ENCODE measurements at regions not wholly inside any gene's neighbourhood (a gene's known extent, or its start where the extent isn't known, plus 50 kb on each side); places are given as distances from the start of the nearest gene placed in this dataset.

DNA sequence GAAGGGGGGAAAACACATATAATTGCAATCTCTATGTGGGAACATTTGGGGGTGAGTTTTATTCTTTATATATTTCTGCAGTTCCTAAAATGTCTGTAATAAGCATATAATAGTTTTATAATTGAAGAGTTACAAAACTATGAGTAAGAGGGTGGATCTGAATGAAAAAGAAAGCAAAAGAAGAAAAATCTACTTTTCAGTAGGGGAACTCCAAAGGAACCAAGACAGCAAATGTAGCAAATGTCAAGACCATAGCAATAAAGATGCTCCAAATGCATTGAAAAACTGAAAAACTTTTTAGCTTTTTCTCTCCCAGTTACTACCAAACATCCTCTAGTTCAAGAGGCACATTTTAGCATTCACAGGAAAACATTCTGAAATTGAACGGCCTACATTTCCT, 434.8 kb downstream of the LMO4 start:
- DNase-seq (no peak), ATAC-seq (no peak)
- Mint-ChIP-seq H3K27ac (no peak overlapping the region), H3K9me3 (no peaks in the 10 kb centered on the region), H3K36me3 (ENCODE audit: low read depth) (no peaks in the 10 kb centered on the region), H3K27me3 (no peaks in the 10 kb centered on the region), H3K4me3 (no peak overlapping the region), H3K4me1 (peaks cover 3% of the 10 kb centered on the region)

DNA sequence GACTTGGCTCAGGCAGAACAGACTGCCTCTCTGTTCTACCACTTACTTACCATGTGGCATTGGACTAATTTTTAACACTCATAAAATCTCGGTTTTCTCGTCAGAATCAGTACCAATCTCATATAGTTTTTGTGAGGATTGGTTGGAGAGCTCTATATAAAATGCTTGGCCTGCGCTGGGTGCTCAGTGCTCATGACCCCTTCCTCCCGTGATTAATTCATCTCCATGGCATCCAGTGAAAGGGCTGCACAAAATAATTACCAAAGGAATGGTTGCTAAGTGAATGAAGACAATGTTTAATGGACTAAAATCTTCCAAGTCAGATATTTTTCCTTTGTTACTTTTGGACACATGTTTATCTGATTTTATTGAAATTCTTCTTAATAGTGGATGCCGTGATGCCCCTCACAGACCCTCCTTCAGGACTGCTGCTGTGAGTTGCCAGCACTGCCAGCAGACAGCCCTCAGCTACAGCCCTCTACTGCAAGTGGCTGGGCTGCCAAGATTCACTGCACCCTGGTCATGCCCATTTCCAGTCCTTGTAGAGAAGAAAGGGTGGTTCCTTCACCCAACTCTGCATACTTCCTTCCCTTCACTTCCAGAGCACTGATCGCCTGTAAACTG, 436.5 kb downstream of the LMO4 start:
- ATAC-seq (no peak), DNase-seq (no peak)
- Mint-ChIP-seq H3K4me1 (peaks cover 3% of the 10 kb centered on the region), H3K36me3 (ENCODE audit: low read depth) (no peaks in the 10 kb centered on the region), H3K27ac (no peak overlapping the region), H3K9me3 (no peaks in the 10 kb centered on the region), H3K4me3 (no peak overlapping the region), H3K27me3 (no peaks in the 10 kb centered on the region)

DNA sequence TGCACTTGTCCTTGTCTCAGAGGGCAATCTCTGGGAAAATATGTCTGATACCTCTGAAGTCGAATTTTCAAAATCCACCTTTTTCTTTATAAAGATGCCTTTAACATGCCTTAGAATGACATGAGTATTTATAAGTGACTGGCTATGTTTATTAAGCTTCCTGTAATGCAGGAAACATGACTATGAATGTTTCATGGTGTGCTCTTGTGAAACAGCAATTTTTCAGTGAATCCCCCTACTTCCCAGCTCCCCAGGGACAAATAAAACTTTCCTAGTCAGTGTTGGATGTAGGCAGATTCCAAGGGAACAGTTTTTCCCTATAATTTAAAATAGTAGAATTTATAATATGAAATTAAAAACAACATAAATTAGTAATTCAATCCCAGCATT, 437.0 kb downstream of the LMO4 start:
- H3K4me1 Mint-ChIP-seq: peaks cover 3% of the 10 kb centered on the region
- no peak for DNase-seq

DNA sequence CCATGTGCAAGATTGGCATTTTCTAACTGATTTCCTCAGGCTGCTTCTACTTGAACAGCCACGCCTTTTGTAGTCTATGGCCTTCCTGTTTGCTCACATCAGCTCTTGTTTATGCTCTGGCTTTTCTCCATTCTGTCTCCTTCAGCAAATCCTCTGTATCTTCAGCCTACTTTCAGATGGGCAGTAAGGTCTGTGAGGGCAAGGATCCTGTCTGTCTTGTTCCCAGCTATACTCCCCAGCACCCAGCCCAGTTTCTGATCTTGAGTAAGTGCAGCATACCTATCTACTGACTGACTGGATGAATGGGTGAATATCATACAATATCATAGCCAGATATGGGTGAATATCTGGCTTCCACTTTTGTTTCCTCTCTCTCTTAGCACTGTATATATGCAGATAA, 438.1 kb downstream of the LMO4 start:
- H3K4me3 Mint-ChIP-seq: no peak overlapping the region
- no peak for ATAC-seq
- H3K27ac Mint-ChIP-seq: no peak overlapping the region
- no peaks in the 10 kb centered on the region for H3K27me3 Mint-ChIP-seq
- DNase-seq: no peak
- H3K9me3 Mint-ChIP-seq: no peaks in the 10 kb centered on the region
- H3K4me1 Mint-ChIP-seq: peaks cover 3% of the 10 kb centered on the region
- no peaks in the 10 kb centered on the region for H3K36me3 Mint-ChIP-seq (ENCODE audit: low read depth)

More for the DNA sequence above, 437.0 kb downstream of the LMO4 start:
- Mint-ChIP-seq H3K36me3 (ENCODE audit: low read depth) (no peaks in the 10 kb centered on the region), H3K27me3 (no peaks in the 10 kb centered on the region), H3K9me3 (no peaks in the 10 kb centered on the region), H3K27ac (no peak overlapping the region), H3K4me3 (no peak overlapping the region)
- ATAC-seq: no peak

DNA sequence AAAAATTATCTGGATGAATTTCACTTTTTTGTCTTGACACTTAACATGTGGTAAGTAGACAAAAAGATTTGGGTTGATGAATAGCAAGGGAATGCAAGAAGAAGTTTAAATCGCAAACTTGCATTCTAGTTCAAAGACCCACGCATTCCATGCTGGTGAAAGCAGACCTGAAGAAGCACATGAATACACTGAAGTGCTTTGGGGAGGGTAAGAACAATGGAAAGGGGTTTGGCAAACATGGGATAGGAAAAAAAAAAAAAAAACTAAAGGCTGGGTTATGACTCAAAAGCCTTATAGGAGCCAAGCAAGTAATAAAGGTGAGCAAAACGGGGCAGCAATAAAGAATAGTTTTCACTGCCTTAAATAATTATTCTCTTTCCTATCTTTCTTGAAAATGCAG, 450.2 kb downstream of the LMO4 start:
- H3K4me3 Mint-ChIP-seq: no peak overlapping the region
- no peaks in the 10 kb centered on the region for H3K36me3 Mint-ChIP-seq (ENCODE audit: low read depth)
- H3K27me3 Mint-ChIP-seq: peaks cover 3% of the 10 kb centered on the region
- H3K27ac Mint-ChIP-seq: no peak overlapping the region
- DNase-seq: no peak
- no peaks in the 10 kb centered on the region for H3K4me1 Mint-ChIP-seq
- H3K9me3 Mint-ChIP-seq: no peaks in the 10 kb centered on the region
- no peak for ATAC-seq

DNA sequence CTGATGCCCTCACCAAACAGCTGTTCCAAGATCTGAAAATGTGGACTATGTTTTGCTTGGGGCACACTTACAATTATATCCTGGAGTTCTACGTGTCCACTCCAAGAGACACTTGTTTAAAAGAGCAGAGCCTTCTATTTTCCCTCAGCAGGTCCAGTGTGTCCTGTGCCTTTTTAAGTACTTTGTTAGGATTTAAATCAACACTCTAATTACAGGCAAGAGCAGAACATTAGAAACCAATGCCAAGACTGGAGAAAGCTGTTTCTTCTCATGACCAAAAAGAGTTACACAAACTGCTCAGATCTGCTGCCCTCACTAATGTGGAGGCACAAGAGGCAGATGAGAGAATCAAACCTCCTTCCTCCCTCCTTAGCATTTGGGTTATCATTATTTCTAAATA, 452.9 kb downstream of the LMO4 start:
- H3K4me3 Mint-ChIP-seq: no peak overlapping the region
- peaks cover 3% of the 10 kb centered on the region for H3K27me3 Mint-ChIP-seq

DNA sequence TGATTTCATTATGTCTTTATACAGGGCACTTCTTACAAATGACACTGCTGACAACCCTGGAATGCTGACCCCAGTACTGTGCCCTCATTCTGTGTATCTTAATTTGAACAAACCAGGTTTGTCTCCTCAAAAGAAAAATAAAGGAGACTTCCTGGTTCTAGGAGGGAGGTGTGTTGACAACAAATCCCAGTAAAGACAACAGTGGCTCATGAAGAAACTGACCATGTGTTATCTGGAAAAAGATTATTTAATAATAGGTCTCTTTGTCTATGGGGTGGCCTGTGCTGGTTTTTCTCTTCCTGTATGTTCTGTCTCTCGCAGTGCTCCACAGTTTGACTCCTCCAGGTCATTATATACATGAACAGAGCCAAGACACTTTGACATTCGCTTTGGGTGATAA, 454.6 kb downstream of the LMO4 start:
- ATAC-seq (no peak), DNase-seq (no peak)
- Mint-ChIP-seq H3K27me3 (no peaks in the 10 kb centered on the region), H3K4me1 (no peaks in the 10 kb centered on the region), H3K27ac (no peak overlapping the region), H3K4me3 (no peak overlapping the region), H3K36me3 (ENCODE audit: low read depth) (no peaks in the 10 kb centered on the region), H3K9me3 (no peaks in the 10 kb centered on the region)

More for the DNA sequence above, 452.9 kb downstream of the LMO4 start:
- ATAC-seq (no peak), DNase-seq (no peak)
- no peaks in the 10 kb centered on the region for H3K4me1 Mint-ChIP-seq
- no peaks in the 10 kb centered on the region for H3K9me3 Mint-ChIP-seq
- no peak overlapping the region for H3K27ac Mint-ChIP-seq
- H3K36me3 Mint-ChIP-seq (ENCODE audit: low read depth): no peaks in the 10 kb centered on the region

DNA sequence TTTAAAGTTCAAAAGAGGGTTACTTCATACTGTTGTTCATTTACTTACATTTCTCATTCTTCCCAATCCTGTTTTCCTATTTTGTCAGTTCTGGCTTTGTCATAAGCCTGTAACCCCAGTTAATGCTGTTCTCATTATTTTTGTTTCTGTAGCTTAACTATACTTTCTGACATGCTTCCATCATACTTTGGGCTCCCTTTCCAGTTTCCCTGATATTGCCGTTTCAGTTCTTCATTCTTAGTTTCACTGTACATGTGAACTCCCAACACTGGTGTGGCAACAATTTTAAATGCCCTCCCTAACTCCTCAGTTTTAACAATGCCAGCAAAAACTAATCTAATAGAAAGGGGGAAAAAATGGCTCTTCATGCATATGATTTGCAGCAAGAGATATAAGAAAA, 456.7 kb downstream of the LMO4 start:
- no peaks in the 10 kb centered on the region for H3K36me3 Mint-ChIP-seq (ENCODE audit: low read depth)
- H3K9me3 Mint-ChIP-seq: no peaks in the 10 kb centered on the region
- no peak overlapping the region for H3K4me3 Mint-ChIP-seq
- H3K27me3 Mint-ChIP-seq: no peaks in the 10 kb centered on the region
- H3K27ac Mint-ChIP-seq: no peak overlapping the region
- DNase-seq (no peak), ATAC-seq (no peak)
- no peaks in the 10 kb centered on the region for H3K4me1 Mint-ChIP-seq

DNA sequence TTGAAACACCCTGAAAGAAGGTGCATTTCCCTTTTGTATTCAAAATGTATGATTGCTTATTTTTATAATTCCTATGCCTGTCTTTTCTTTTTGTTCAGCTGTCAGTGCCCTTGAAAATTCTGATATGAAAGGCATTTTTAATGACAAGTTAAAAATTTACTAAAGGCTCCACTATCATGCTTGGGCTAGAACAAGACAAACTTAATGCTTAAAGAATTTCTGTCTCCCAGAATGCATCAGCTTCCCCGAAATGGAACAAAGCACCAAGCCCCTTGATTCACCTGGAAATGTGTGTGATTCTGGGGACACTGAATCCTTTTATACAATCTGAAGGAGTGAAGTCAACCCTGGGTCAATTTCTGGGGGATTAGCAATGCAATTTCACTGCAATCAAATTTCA, 457.5 kb downstream of the LMO4 start:
- DNase-seq: no peak
- no peak for ATAC-seq
- Mint-ChIP-seq H3K27me3 (no peaks in the 10 kb centered on the region), H3K27ac (no peak overlapping the region), H3K4me3 (no peak overlapping the region), H3K4me1 (no peaks in the 10 kb centered on the region), H3K9me3 (no peaks in the 10 kb centered on the region), H3K36me3 (ENCODE audit: low read depth) (no peaks in the 10 kb centered on the region)

DNA sequence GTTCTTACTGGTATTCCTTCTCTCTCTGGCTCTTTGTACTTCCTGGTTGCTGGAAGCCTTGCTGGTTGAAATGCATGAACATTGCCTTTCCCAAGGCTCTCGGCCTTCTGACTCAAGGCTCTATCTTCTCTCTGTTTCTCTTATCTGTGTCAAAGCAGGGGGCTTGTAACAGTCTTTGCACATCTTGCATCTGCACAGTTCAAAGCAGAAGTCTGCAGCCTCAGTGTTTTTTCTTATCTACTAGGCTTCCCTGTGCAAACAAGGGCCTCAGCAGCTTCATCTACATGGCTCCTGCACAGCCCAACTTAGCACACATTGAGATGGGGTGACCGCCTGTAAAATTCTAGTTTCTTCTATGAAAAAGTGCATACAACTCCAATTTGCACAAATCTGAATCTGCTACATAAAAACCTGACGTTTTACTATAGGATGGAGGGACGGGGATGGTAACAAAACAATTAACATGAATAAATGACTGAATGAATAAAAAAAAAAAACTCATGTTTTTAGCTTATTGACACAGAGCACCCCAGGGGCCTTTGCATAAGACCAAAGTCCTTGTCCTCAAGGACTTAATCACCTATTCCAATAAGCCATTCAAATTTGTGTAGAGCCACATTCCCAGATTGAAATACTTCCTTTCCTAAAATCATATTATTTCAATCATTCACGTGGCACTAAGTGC, 458.3 kb downstream of the LMO4 start:
- Mint-ChIP-seq H3K4me1 (no peaks in the 10 kb centered on the region), H3K9me3 (no peaks in the 10 kb centered on the region), H3K27ac (no peak overlapping the region), H3K4me3 (no peak overlapping the region), H3K27me3 (no peaks in the 10 kb centered on the region), H3K36me3 (ENCODE audit: low read depth) (no peaks in the 10 kb centered on the region)
- DNase-seq (no peak), ATAC-seq (no peak)

DNA sequence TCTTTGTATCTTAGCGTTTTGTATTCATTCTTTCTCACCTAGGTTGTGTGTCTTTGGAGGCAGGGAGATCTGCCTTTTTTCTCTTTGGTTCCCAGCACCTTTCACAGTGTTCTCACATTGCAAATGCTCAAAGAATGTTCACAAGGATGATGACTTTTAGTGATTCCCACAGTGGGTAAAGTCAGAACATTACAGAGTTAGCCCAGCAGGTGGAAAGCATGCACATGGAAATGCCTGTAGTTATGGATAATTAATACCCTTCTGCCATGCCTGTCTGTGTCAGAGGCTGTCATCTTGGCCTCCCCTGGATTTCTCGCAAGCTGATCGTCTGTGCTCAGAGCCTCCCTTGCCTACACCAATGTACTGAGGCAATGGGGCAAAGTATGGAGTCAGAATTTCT, 458.9 kb downstream of the LMO4 start:
- no peak for DNase-seq
- no peak for ATAC-seq
- no peak overlapping the region for H3K4me3 Mint-ChIP-seq
- no peak overlapping the region for H3K27ac Mint-ChIP-seq
- H3K27me3 Mint-ChIP-seq: no peaks in the 10 kb centered on the region
- no peaks in the 10 kb centered on the region for H3K9me3 Mint-ChIP-seq
- no peaks in the 10 kb centered on the region for H3K4me1 Mint-ChIP-seq
- H3K36me3 Mint-ChIP-seq (ENCODE audit: low read depth): no peaks in the 10 kb centered on the region

DNA sequence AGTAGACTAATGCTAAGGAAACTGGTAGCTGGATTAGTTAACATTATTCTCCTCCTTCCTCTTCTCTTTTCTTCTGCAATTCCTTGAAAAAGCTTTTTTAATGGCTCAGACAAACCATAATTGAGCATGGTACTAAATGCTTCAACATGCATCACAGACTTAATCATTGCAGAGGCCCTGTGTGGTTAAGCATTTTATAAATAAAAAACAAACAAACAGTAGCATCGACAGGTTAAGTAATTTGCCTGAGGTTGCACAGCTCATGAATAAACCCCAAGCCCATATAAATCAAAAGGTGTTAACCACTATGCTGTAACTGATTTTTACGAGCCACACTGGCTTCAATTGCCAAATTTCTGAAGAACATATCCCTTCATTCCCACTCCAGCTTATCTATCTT, 462.1 kb downstream of the LMO4 start:
- no peak overlapping the region for H3K4me3 Mint-ChIP-seq
- no peaks in the 10 kb centered on the region for H3K9me3 Mint-ChIP-seq
- no peaks in the 10 kb centered on the region for H3K36me3 Mint-ChIP-seq (ENCODE audit: low read depth)
- no peak overlapping the region for H3K27ac Mint-ChIP-seq
- DNase-seq (no peak), ATAC-seq (no peak)
- no peaks in the 10 kb centered on the region for H3K27me3 Mint-ChIP-seq
- H3K4me1 Mint-ChIP-seq: no peaks in the 10 kb centered on the region

DNA sequence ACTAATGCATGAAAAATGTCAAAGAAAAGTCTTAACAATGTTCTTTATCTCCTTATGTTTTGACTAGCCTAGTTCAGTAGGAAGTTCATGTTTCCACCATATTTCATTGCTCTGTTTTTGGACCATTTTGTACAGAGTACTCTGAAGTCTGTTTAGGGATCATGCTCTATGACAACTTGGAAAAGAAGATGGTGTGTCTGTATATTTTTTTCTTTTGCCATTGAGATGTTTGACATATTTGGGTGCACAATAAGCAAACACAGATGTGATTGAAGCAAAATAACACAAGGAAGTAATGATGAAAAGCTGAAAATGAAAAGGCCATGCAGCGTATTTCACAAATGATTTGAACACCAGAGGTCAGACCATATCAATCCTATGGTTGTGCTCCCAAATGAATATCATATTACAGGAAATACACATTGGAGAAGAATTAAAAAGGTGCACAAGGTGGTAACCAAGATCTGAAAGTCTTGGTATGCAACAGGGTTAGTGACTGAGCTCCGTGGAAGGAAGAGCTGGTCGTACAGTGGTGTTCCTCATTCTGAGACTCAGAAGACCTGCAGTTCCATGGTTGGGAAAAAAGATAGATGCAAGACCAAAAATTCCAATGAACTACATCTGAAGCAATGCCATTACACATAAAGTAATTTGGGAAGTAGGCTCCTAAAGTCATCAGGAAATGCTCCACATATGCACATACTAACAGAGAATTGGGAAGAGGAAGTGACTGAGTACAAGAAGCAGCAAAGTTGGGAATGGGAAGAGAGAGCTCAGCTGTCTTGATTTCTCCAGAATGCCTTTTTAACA, 463.5 kb downstream of the LMO4 start:
- ATAC-seq (no peak), DNase-seq (no peak)
- no peaks in the 10 kb centered on the region for H3K27me3 Mint-ChIP-seq
- no peak overlapping the region for H3K4me3 Mint-ChIP-seq
- H3K36me3 Mint-ChIP-seq (ENCODE audit: low read depth): no peaks in the 10 kb centered on the region
- no peak overlapping the region for H3K27ac Mint-ChIP-seq
- no peaks in the 10 kb centered on the region for H3K4me1 Mint-ChIP-seq
- H3K9me3 Mint-ChIP-seq: no peaks in the 10 kb centered on the region

DNA sequence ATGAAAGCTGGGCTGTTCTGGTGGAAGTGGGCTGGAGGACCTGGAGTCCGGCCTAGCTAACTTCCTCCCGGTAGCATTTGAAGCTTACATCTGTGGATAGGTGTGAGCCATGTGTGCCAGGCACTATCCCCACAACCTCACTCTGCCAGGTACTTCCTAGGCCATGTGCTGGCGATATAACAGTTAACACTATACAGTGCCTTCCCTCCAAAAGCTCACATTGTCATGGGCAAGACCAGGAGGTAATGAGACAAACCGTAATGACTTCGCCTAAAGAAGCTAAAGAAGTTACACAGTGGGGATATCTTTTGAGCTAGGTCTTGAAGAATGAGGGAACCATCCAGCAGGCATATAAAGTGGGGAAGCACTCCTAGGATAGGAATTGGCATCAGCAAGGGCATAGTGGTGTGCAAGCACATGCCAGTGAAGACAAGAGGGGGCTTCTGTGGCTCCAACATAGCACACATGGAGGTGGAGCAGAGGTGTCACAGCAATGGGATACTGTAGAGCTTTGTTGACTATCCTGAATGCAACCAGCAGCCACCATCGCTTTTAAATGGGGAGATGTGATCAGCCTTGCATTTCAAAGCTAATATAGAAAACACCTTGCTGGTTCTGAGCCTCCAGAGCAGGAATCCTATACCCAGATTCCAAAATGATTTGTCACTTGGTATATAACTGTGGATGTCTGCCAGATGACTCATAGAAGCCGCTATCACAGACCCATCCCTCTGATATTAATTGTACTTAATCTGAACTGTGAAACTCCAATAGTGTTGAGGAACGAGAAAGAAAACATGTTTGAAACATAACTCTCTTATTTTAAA, 466.3 kb downstream of the LMO4 start:
- H3K4me1 Mint-ChIP-seq: no peaks in the 10 kb centered on the region
- no peak for ATAC-seq
- no peaks in the 10 kb centered on the region for H3K36me3 Mint-ChIP-seq (ENCODE audit: low read depth)
- no peak overlapping the region for H3K27ac Mint-ChIP-seq
- no peak for DNase-seq
- no peak overlapping the region for H3K4me3 Mint-ChIP-seq
- H3K27me3 Mint-ChIP-seq: no peaks in the 10 kb centered on the region
- no peaks in the 10 kb centered on the region for H3K9me3 Mint-ChIP-seq

Measured in activated naive CD8-positive, alpha-beta T cell treated with anti-CD3 and anti-CD28 coated beads, Interleukin-2, amount 50 U/mL, for 24 hours (primary cell).